ENCODE measurements at regions not wholly inside any gene's neighbourhood (a gene's known extent, or its start where the extent isn't known, plus 50 kb on each side); places are given as distances from the start of the nearest gene placed in this dataset.

DNA sequence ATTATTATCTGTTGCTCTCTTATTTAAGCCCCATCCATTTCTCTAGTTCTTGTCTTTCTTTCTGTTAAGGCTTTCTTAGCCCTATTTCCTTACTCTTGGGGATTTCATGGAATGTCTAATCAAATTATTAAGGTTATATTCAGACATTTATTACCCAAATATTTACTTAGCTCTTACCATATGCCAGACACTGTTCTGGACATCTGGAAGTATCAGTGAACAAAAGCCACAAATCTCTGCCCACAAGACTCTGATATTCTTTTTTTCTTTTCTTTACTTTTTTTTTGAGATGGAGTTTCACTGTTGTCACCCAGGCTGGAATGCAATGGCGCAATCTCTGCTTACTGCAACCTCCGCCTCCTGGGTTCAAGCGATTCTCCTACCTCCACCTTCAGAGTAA, 74.3 kb upstream of the NBL1 start (continued):
- TF ChIP-seq, protein P1, sequence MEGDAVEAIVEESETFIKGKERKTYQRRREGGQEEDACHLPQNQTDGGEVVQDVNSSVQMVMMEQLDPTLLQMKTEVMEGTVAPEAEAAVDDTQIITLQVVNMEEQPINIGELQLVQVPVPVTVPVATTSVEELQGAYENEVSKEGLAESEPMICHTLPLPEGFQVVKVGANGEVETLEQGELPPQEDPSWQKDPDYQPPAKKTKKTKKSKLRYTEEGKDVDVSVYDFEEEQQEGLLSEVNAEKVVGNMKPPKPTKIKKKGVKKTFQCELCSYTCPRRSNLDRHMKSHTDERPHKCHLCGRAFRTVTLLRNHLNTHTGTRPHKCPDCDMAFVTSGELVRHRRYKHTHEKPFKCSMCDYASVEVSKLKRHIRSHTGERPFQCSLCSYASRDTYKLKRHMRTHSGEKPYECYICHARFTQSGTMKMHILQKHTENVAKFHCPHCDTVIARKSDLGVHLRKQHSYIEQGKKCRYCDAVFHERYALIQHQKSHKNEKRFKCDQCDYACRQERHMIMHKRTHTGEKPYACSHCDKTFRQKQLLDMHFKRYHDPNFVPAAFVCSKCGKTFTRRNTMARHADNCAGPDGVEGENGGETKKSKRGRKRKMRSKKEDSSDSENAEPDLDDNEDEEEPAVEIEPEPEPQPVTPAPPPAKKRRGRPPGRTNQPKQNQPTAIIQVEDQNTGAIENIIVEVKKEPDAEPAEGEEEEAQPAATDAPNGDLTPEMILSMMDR (IDR thresholded peaks at IDR 0.05), result no peak
- TF ChIP-seq RAD21 (IDR thresholded peaks at IDR 0.05; ENCODE audit: low read length) (no peak), SMC3 (IDR thresholded peaks at IDR 0.05; ENCODE audit: low read depth, low read length) (no peak), SIN3A (IDR thresholded peaks at IDR 0.05; ENCODE audit: borderline replicate concordance, low read depth, low read length) (no peak)

- H3K36me3 ChIP-seq (replicated peaks in 1 of 2; ENCODE audit: control insufficient read depth in 1 of 2, insufficient read depth in 2 of 2, low read length in 1 of 2), result no peaks in the 10 kb centered on the region
- H3K27me3 ChIP-seq (ENCODE audit: insufficient read depth), result no peaks in the 10 kb centered on the region
- DNase-seq, result no peak
- H3K27ac ChIP-seq (ENCODE audit: low read depth in 2 of 2, low read length in 1 of 2), result no peak overlapping the region
- no peaks in the 10 kb centered on the region for H3K9me3 ChIP-seq
- H3K4me1 ChIP-seq (ENCODE audit: control insufficient read depth in 1 of 2, insufficient read depth in 2 of 2, low read depth in 1 of 2, low read length in 1 of 2), result no peaks in the 10 kb centered on the region
- ChIA-PET CTCF (interaction anchor here (1.4 kb wide), 1 partner anchor 223 kb away, joined by 3 read pairs; no protein-coding TSS in a partner anchor), POLR2A (no interaction called here)
- H3K9me2 ChIP-seq, result no peaks in the 10 kb centered on the region
- H3K4me3 ChIP-seq (ENCODE audit: low read depth in 2 of 2, low read length in 1 of 2), result no peak overlapping the region
- WGBS (ENCODE audit: low lambda C conversion rate), result 83% methylated on average over 4 of the region's 4 CpGs
- no peak for TF ChIP-seq ELF1 (IDR thresholded peaks at IDR 0.05)
- no peak for TF ChIP-seq RAD21 (IDR thresholded peaks at IDR 0.05; ENCODE audit: low read length)
- TF ChIP-seq ZBTB33 (IDR thresholded peaks at IDR 0.05; ENCODE audit: borderline replicate concordance, low read depth), result no peak
- TF ChIP-seq SIN3A (IDR thresholded peaks at IDR 0.05; ENCODE audit: borderline replicate concordance, low read depth, low read length), result no peak
- TF ChIP-seq NFIC (IDR thresholded peaks at IDR 0.05; ENCODE audit: borderline replicate concordance), result no peak
- no peak for TF ChIP-seq FOSL2 (IDR thresholded peaks at IDR 0.05; ENCODE audit: borderline replicate concordance, low read depth)
- TF ChIP-seq FOXM1 (IDR thresholded peaks at IDR 0.05; ENCODE audit: low read depth), result no peak
- no peak for TF ChIP-seq FOXJ3 (CRISPR knock-in tag; IDR thresholded peaks at IDR 0.05)
- TF ChIP-seq, protein P1 (IDR thresholded peaks at IDR 0.05), result no peak
- TF ChIP-seq SMC3 (IDR thresholded peaks at IDR 0.05; ENCODE audit: low read depth, low read length), result no peak
- TF ChIP-seq RFX5 (IDR thresholded peaks at IDR 0.05; ENCODE audit: low read length), result no peak
- no peak for TF ChIP-seq TEAD4 (IDR thresholded peaks at IDR 0.05; ENCODE audit: borderline replicate concordance, insufficient read depth)
- no peak for TF ChIP-seq YY1 (IDR thresholded peaks at IDR 0.05; ENCODE audit: low read depth)
- H4K20me1 ChIP-seq (ENCODE audit: insufficient read depth), result no peaks in the 10 kb centered on the region
- H3K4me2 ChIP-seq, result no peak overlapping the region
- H3K9ac ChIP-seq, result no peak overlapping the region
- H3K79me2 ChIP-seq (ENCODE audit: insufficient read depth), result no peaks in the 10 kb centered on the region
- H3F3A ChIP-seq (replicated peaks; ENCODE audit: insufficient read depth), result no peaks in the 10 kb centered on the region
- no peak overlapping the region for H2AFZ ChIP-seq (ENCODE audit: low read depth)
Observed at GRCh38 chr1:19567041-19567440, 77.1 kb upstream of the NBL1 start.
